GM12878 (cell line): ENCODE measurements at regions not wholly inside any gene's neighbourhood (a gene's known extent, or its start where the extent isn't known, plus 50 kb on each side); places are given as distances from the start of the nearest gene placed in this dataset.
A peak's percentile ranks its signal among the peaks of the same experiment; 100 is the strongest.

Experiments
- ATAC-seq: fragments of 200-7000 bp; cut with Tn5 transposase; 3 replicates; pipeline ENCODE4 v1.9.1; 2020; ENCODE audit warnings: mild to moderate bottlenecking, moderate library complexity
- BruUV-seq: library from RNA; stranded (reverse); fragments of 400-500 nt; replicated peaks from 2 replicates; lab custom pipeline; 2021; lab: Mats Ljungman, UMichigan
- CTCF ChIA-PET: fragments of 300-600 bp; sonication (Branson Sonifier 250); formaldehyde crosslinking; extraction: SDS; loops from one replicate; lab custom pipeline; 2021; ENCODE audit warnings: inconsistent platforms; lab: Yijun Ruan, JAX
- POLR2A ChIA-PET: fragments of 350-600 bp; formaldehyde crosslinking; extraction: SDS; loops from one replicate; lab custom pipeline; 2021; ENCODE audit warnings: inconsistent platforms; lab: Charles Lee
- RAD21 ChIA-PET: fragments of 300-600 bp; sonication (Branson Sonifier 250); formaldehyde crosslinking; loops from one replicate; lab custom pipeline; 2023; ENCODE audit warnings: antibody characterized with exemption; ENCODE audit not compliant: unreplicated experiment; lab: Charles Lee
- SMC1A ChIA-PET: fragments of 300-600 bp; sonication (Branson Sonifier 250); formaldehyde crosslinking; loops from one replicate; lab custom pipeline; 2023; ENCODE audit not compliant: unreplicated experiment, uncharacterized antibody; lab: Charles Lee
- DNase-seq: peaks from one replicate; pipeline ENCODE4 v3.0.0-alpha.2; 2011; ENCODE audit warnings: low read depth, low spot score
- FAIRE-seq: peaks from 3 replicates; lab custom pipeline; 2011; peaks lifted over from hg19 to GRCh38; lab: Jason Lieb, UNC
- H2AFZ ChIP-seq: 2 replicates; pipeline ENCODE4 v1.6.0; 2011; ENCODE audit warnings: low read depth, low read length, control low read depth; ENCODE audit not compliant: control insufficient read depth
- H3K27ac ChIP-seq: 2 replicates; pipeline ENCODE4 v1.5.1; 2011; ENCODE audit warnings: control low read depth; ENCODE audit not compliant: control insufficient read depth, insufficient read depth
- H3K27me3 ChIP-seq, 2 experiments: replicated peaks in 1 of 2; 2 replicates each; pipeline versions ENCODE4 v1.6.0 to v1.6.1; 2011; ENCODE audit warnings: low read length in 1 of 2; ENCODE audit not compliant: control insufficient read depth in 2 of 2, insufficient read depth in 2 of 2
- H3K36me3 ChIP-seq, 2 experiments: 2 replicates each; pipeline ENCODE4 v1.5.1; 2011; ENCODE audit warnings: low read length in 1 of 2; ENCODE audit not compliant: control insufficient read depth in 2 of 2, insufficient read depth in 2 of 2
- H3K4me1 ChIP-seq: 2 replicates; pipeline ENCODE4 v1.6.1; 2011; ENCODE audit warnings: mild to moderate bottlenecking, low read length, moderate library complexity, mixed read lengths; ENCODE audit not compliant: control insufficient read depth, insufficient read depth
- H3K4me2 ChIP-seq: 2 replicates; pipeline ENCODE4 v1.6.0; 2011; ENCODE audit warnings: control low read depth; ENCODE audit not compliant: control insufficient read depth, insufficient read depth
- H3K4me3 ChIP-seq: fragments of 200-600 bp; sonication (generic); 2 replicates; pipeline ENCODE4 v1.5.1; 2016
- H3K79me2 ChIP-seq: 2 replicates; pipeline ENCODE4 v1.6.0; 2011; ENCODE audit warnings: low read length; ENCODE audit not compliant: control insufficient read depth, insufficient read depth
- H3K9ac ChIP-seq: 2 replicates; pipeline ENCODE4 v1.8.0; 2011; ENCODE audit warnings: low read length, control low read depth, mixed read lengths; ENCODE audit not compliant: control insufficient read depth, insufficient read depth
- H3K9me3 ChIP-seq: replicated peaks from 3 replicates; pipeline ENCODE4 v1.5.1; 2011; ENCODE audit warnings: mild to moderate bottlenecking, low read length; ENCODE audit not compliant: control insufficient read depth, insufficient read depth
- H4K20me1 ChIP-seq: 2 replicates; pipeline ENCODE4 v1.6.0; 2011; ENCODE audit not compliant: control insufficient read depth, insufficient read depth
- CBX3 ChIP-seq: fragments of 200-600 bp; sonication (generic); IDR thresholded peaks from 2 replicates; pipeline ENCODE4 v1.6.1; 2016; ENCODE audit warnings: low read depth, borderline replicate concordance
- EZH2 ChIP-seq: IDR thresholded peaks from 2 replicates; pipeline ENCODE4 v1.6.1; 2012; ENCODE audit warnings: low read depth, mild to moderate bottlenecking, control low read depth, inconsistent platforms, low read length, borderline replicate concordance; ENCODE audit not compliant: control insufficient read depth
- HDGF ChIP-seq: fragments of 450-650 bp; IDR thresholded peaks from 2 replicates; pipeline ENCODE4 v1.6.1; 2016; ENCODE audit warnings: antibody characterized with exemption
- KLF5 ChIP-seq: fragments of 450-650 bp; IDR thresholded peaks from 2 replicates; pipeline ENCODE4 v1.6.1; 2014; ENCODE audit warnings: mild to moderate bottlenecking; ENCODE audit not compliant: partially characterized antibody
- NFIC ChIP-seq: IDR thresholded peaks from 2 replicates; pipeline ENCODE4 v1.6.1; 2012; ENCODE audit warnings: low read depth, mild to moderate bottlenecking, inconsistent platforms, low read length, moderate library complexity
- POLR2AphosphoS2 ChIP-seq: IDR thresholded peaks from 2 replicates; pipeline ENCODE4 v1.6.1; 2011; ENCODE audit warnings: low read depth, mild to moderate bottlenecking, low read length, improper control_type of control experiment, moderate library complexity
- SPI1 ChIP-seq: IDR thresholded peaks from 2 replicates; pipeline ENCODE4 v1.6.1; 2011; ENCODE audit warnings: low read depth, mild to moderate bottlenecking, low read length, moderate library complexity, borderline replicate concordance; ENCODE audit not compliant: insufficient read depth
- WGBS: methylation state at CpG from one replicate; pipeline ENCODE4 v1.1.6; 2016; ENCODE audit warnings: low lambda C conversion rate; ENCODE audit not compliant: insufficient replicate concordance, insufficient coverage; ENCODE audit errors: missing lambda C conversion rate; 5-methylcytosine and 5-hydroxymethylcytosine counted together
- in situ Hi-C: fragments of 300-500 bp; cut with MboI; formaldehyde crosslinking; loops from 9 replicates; pipeline ENCODE4 v1.14.3; 2018; ENCODE audit warnings: mixed read lengths
- intact Hi-C: fragments of 100-400 bp; cut with micrococcal nuclease; formaldehyde crosslinking; loops from one replicate; pipeline ENCODE4 v1.14.2; 2022; ENCODE audit not compliant: unreplicated experiment
- TF ChIP-seq, protein P1 (sequence below): fragments of 450-650 bp; IDR thresholded peaks from 2 replicates; pipeline ENCODE4 v1.6.1; 2016; ENCODE audit warnings: mild to moderate bottlenecking, moderate library complexity, borderline replicate concordance
- TF ChIP-seq, protein P2 (sequence below): fragments of 450-650 bp; conservative IDR thresholded peaks from 2 replicates; pipeline ENCODE4 v1.6.1; 2017; ENCODE audit warnings: mild to moderate bottlenecking, moderate library complexity

DNA sequence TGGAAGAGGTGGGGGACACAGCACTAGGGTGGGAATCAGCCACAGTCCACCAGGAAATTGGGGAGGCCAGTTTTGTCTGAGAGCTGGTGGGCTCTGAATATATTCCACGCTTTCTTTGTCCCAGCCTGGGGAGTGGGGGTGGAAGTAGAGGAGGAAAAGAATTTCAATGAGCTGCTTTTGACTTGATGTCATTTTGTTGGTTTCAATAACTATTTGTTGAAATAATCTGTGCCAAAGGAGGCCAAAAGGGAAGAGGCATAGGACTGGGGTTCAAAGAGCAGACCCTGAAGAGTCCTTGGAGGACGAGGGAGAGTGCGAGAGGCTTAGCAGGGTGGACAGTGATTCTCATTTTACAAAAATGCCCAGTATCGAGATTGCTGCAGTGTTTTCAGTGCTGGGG lies 262.3 kb downstream of the SHQ1 start (continued):
- TF ChIP-seq, protein P1, sequence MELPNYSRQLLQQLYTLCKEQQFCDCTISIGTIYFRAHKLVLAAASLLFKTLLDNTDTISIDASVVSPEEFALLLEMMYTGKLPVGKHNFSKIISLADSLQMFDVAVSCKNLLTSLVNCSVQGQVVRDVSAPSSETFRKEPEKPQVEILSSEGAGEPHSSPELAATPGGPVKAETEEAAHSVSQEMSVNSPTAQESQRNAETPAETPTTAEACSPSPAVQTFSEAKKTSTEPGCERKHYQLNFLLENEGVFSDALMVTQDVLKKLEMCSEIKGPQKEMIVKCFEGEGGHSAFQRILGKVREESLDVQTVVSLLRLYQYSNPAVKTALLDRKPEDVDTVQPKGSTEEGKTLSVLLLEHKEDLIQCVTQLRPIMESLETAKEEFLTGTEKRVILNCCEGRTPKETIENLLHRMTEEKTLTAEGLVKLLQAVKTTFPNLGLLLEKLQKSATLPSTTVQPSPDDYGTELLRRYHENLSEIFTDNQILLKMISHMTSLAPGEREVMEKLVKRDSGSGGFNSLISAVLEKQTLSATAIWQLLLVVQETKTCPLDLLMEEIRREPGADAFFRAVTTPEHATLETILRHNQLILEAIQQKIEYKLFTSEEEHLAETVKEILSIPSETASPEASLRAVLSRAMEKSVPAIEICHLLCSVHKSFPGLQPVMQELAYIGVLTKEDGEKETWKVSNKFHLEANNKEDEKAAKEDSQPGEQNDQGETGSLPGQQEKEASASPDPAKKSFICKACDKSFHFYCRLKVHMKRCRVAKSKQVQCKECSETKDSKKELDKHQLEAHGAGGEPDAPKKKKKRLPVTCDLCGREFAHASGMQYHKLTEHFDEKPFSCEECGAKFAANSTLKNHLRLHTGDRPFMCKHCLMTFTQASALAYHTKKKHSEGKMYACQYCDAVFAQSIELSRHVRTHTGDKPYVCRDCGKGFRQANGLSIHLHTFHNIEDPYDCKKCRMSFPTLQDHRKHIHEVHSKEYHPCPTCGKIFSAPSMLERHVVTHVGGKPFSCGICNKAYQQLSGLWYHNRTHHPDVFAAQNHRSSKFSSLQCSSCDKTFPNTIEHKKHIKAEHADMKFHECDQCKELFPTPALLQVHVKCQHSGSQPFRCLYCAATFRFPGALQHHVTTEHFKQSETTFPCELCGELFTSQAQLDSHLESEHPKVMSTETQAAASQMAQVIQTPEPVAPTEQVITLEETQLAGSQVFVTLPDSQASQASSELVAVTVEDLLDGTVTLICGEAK, result no peak
- no peak for TF ChIP-seq HDGF

DNA sequence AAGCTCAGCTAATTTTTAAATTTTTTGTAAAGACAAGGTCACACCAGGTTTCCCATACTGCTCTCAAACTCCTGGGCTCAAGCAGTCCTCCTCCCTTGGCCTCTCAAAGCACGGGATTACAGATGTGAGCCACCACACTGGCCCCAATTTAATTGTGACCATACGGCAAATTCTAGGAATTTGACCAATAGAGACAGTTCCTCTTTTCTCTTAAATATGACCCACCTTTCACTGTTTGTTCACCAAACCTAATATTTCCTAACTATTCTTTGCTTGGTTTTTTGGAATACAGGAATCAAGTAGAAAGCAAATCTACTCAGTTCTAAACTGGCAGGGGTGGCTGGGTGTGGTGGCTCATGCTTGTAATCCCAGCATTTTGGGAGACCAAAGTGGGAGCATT lies 264.0 kb downstream of the SHQ1 start:
- H3K36me3 ChIP-seq, result no peaks in the 10 kb centered on the region
- H3K27me3 ChIP-seq, result no peaks in the 10 kb centered on the region
- intact Hi-C loops (loop anchor here (5.0 to 10.0 kb wide), 2 partner anchors 142 to 231 kb away; no protein-coding TSS in a partner anchor), in situ Hi-C loops (no loop called here)
- no peaks in the 10 kb centered on the region for H4K20me1 ChIP-seq
- ChIA-PET POLR2A (no interaction called here), CTCF (no interaction called here), SMC1A (interaction anchor here (2.1 kb wide), 1 partner anchor 60 kb away, joined by 5 read pairs; no protein-coding TSS in a partner anchor), RAD21 (no interaction called here)
- no peak overlapping the region for H3K4me2 ChIP-seq
- H3K9me3 ChIP-seq, result no peaks in the 10 kb centered on the region
- H3K4me3 ChIP-seq, result no peak overlapping the region
- no peaks in the 10 kb centered on the region for H3K79me2 ChIP-seq
- ATAC-seq (no peak), DNase-seq (no peak), FAIRE-seq (no peak)
- TF ChIP-seq POLR2AphosphoS2 (no peak), SPI1 (peak; percentile 33; the same call in 1 of the 2 replicates), KLF5 (no peak), CBX3 (no peak), EZH2 (no peak), NFIC (no peak)
- TF ChIP-seq, protein P2, sequence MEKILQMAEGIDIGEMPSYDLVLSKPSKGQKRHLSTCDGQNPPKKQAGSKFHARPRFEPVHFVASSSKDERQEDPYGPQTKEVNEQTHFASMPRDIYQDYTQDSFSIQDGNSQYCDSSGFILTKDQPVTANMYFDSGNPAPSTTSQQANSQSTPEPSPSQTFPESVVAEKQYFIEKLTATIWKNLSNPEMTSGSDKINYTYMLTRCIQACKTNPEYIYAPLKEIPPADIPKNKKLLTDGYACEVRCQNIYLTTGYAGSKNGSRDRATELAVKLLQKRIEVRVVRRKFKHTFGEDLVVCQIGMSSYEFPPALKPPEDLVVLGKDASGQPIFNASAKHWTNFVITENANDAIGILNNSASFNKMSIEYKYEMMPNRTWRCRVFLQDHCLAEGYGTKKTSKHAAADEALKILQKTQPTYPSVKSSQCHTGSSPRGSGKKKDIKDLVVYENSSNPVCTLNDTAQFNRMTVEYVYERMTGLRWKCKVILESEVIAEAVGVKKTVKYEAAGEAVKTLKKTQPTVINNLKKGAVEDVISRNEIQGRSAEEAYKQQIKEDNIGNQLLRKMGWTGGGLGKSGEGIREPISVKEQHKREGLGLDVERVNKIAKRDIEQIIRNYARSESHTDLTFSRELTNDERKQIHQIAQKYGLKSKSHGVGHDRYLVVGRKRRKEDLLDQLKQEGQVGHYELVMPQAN, result no peak
- H3K27ac ChIP-seq, result no peak overlapping the region
- H2AFZ ChIP-seq, result no peak overlapping the region
- peaks cover 7% of the 10 kb centered on the region for H3K4me1 ChIP-seq
- no TSS peak for BruUV-seq
- WGBS, result 66% methylated on average over 2 of the region's 2 CpGs
- H3K9ac ChIP-seq, result no peak overlapping the region
